Osteocyte (in vitro differentiated cells): ENCODE measurements at regions not wholly inside any gene's neighbourhood (a gene's known extent, or its start where the extent isn't known, plus 50 kb on each side); places are given as distances from the start of the nearest gene placed in this dataset.
A peak's percentile ranks its signal among the peaks of the same experiment; 100 is the strongest.

Source experiments
- DNase-seq: peaks from one replicate; pipeline ENCODE4 v3.0.0; 2021; ENCODE audit warnings: mixed read lengths; ENCODE audit not compliant: unreplicated experiment; ENCODE audit errors: extremely low spot score
- H3K27ac Mint-ChIP-seq: one replicate; pipeline ENCODE4 v1.8.0; 2021; ENCODE audit warnings: mild to moderate bottlenecking, mixed read lengths; ENCODE audit not compliant: unreplicated experiment
- H3K27me3 Mint-ChIP-seq: one replicate; pipeline ENCODE4 v1.8.0; 2021; ENCODE audit warnings: mixed read lengths; ENCODE audit not compliant: unreplicated experiment
- H3K36me3 Mint-ChIP-seq: one replicate; pipeline ENCODE4 v1.8.0; 2021; ENCODE audit warnings: mixed read lengths; ENCODE audit not compliant: unreplicated experiment
- H3K4me1 Mint-ChIP-seq: one replicate; pipeline ENCODE4 v1.8.0; 2021; ENCODE audit warnings: mixed read lengths; ENCODE audit not compliant: unreplicated experiment
- H3K4me3 Mint-ChIP-seq: one replicate; pipeline ENCODE4 v1.8.0; 2021; ENCODE audit warnings: mild to moderate bottlenecking, moderate library complexity, mixed read lengths; ENCODE audit not compliant: unreplicated experiment
- H3K9me3 Mint-ChIP-seq: one replicate; pipeline ENCODE4 v1.8.0; 2021; ENCODE audit warnings: mixed read lengths; ENCODE audit not compliant: unreplicated experiment
- CTCF ChIP-seq: fragments of 200-600 bp; sonication (generic); IDR thresholded peaks from 2 replicates; pipeline ENCODE4 v1.5.0; 2021; ENCODE audit warnings: antibody characterized with exemption, mild to moderate bottlenecking, moderate library complexity

DNA sequence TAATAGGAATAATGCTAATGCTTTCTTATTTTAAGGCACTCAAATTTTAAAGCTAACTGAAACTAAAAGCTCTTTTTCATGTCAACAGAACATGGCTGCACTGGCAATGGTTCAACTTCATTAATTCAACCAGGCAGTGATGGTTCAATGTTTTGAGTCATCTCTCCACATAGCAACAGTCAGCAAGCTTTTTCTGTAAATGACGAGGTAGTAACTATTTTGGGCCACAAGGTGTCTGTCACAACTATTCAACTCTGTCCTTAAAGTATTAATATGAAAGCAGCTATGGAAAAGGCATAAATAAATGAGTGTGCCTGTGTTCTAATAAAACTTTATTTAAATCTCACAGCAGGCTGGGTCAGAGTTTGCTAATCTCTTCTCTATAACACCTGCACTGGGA is 1425.6 kb upstream of the PIK3C3 start:
- Mint-ChIP-seq H3K4me1 (peaks cover 12% of the 10 kb centered on the region), H3K4me3 (no peak overlapping the region), H3K27ac (no peak overlapping the region), H3K36me3 (no peaks in the 10 kb centered on the region), H3K9me3 (no peaks in the 10 kb centered on the region), H3K27me3 (no peaks in the 10 kb centered on the region)
- TF ChIP-seq CTCF = peak; percentile 32
- DNase-seq = no peak

GRCh38 chr18:40524881-40525280 is 1430.2 kb upstream of the PIK3C3 start:
- no peak for DNase-seq
- no peak for TF ChIP-seq CTCF
- Mint-ChIP-seq H3K4me3 (no peak overlapping the region), H3K9me3 (no peaks in the 10 kb centered on the region), H3K27ac (no peak overlapping the region), H3K27me3 (no peaks in the 10 kb centered on the region), H3K36me3 (no peaks in the 10 kb centered on the region), H3K4me1 (no peaks in the 10 kb centered on the region)

GRCh38 chr18:40523287-40523686 is 1431.7 kb upstream of the PIK3C3 start:
- Mint-ChIP-seq H3K36me3 (no peaks in the 10 kb centered on the region), H3K27me3 (no peaks in the 10 kb centered on the region), H3K27ac (no peak overlapping the region)

DNA sequence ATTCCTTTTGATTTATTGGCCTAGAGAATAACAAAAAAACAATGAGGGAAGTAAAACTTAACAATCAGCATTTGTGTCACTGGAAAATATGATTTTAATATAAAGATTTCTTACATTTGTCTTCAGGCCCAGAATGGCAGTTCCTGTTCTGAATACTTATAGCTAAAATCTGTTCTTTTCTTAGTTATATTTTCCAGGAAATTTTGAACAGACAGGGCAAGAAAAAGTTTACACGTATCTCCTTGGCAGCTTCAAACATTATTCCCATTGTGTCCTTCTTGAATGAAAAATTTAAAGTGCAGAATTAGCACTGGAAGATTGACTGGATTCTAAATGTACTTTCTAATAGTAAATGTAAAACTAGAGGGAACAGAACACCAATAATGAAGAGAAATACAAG is 1454.0 kb upstream of the PIK3C3 start:
- H3K36me3 Mint-ChIP-seq = no peaks in the 10 kb centered on the region
- H3K27me3 Mint-ChIP-seq = no peaks in the 10 kb centered on the region
- no peaks in the 10 kb centered on the region for H3K4me1 Mint-ChIP-seq
- no peak for TF ChIP-seq CTCF
- no peak overlapping the region for H3K27ac Mint-ChIP-seq
- no peak for DNase-seq
- no peak overlapping the region for H3K4me3 Mint-ChIP-seq
- H3K9me3 Mint-ChIP-seq = no peaks in the 10 kb centered on the region

More at GRCh38 chr18:40523287-40523686, 1431.7 kb upstream of the PIK3C3 start:
- DNase-seq = no peak
- no peaks in the 10 kb centered on the region for H3K4me1 Mint-ChIP-seq
- H3K4me3 Mint-ChIP-seq = no peak overlapping the region
- TF ChIP-seq CTCF = no peak
- H3K9me3 Mint-ChIP-seq = no peaks in the 10 kb centered on the region

DNA sequence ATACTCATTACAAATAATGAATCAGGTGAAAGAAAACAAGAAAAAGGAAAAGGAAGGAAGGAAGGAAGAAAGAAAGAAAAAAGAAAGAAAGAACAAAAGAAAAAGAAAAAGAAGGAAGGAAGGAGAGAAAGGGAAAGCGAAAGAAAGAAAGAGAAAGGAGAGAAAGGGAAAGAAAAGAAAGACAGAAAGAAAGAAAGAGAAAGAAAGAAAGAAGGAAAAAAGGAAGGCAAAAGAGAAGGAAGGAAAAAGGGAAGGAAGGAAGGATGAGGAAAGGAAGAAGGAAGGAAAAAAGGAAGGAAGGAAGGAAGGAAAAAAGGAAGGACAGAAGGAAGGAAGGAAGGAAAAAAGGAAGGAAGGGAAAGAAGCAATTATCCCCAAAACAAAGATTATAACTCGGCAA is 1460.4 kb upstream of the PIK3C3 start:
- DNase-seq = no peak
- H3K4me3 Mint-ChIP-seq = no peak overlapping the region
- no peak overlapping the region for H3K27ac Mint-ChIP-seq
- H3K9me3 Mint-ChIP-seq = no peaks in the 10 kb centered on the region
- no peaks in the 10 kb centered on the region for H3K27me3 Mint-ChIP-seq
- no peaks in the 10 kb centered on the region for H3K36me3 Mint-ChIP-seq
- TF ChIP-seq CTCF = no peak
- no peaks in the 10 kb centered on the region for H3K4me1 Mint-ChIP-seq
